LNCaP clone FGC (cell line): ENCODE measurements at regions not wholly inside any gene's neighbourhood (a gene's known extent, or its start where the extent isn't known, plus 50 kb on each side); places are given as distances from the start of the nearest gene placed in this dataset.
A peak's percentile ranks its signal among the peaks of the same experiment; 100 is the strongest.

Experiments
- DNase-seq: peaks from one replicate; pipeline ENCODE4 v3.0.0-alpha.2; 2011; ENCODE audit warnings: low read depth
- H3K4me3 ChIP-seq: 2 replicates; pipeline ENCODE4 v1.5.1; 2011; ENCODE audit warnings: mild to moderate bottlenecking, low read depth, low read length, control low read depth
- TF ChIP-seq, protein P1 (sequence below): IDR thresholded peaks from 2 replicates; pipeline ENCODE4 v1.5.1; 2012; ENCODE audit warnings: mild to moderate bottlenecking; ENCODE audit not compliant: control insufficient read depth, insufficient read depth; ENCODE audit errors: extremely low read depth

DNA sequence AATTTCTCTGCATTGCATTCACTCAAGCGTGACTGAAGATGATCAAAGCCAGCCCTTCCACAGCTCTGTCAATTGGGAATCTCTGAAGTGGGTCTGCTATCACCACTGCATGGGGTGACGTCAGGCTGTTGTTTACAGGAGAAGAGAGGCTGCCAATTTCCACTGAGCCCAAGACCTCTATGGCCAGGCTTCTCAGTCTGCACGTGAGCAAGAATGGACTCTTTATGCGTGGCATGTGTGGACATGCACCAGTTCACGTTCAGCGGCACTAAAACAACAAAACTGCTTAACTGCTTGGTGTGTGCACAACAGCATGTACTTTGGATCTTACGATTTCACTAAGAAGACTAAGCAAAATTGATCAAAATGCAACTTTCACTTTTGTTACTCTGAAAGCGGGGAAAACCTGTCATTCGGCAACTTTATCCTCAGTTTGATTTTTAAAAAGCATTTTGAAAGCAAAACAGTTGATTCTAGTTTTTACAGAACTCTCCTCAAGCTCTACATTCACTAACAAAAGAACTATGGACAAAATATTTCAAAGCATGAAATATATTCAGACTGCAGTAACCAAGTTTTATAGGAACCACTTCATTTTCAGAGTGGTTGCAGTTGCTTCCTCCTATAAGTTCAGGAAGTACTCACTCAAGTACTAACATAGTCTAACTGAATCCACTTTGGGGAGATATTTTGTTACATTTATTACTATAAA lies 77.0 kb upstream of the SERTAD2 start:
- TF ChIP-seq, protein P1, sequence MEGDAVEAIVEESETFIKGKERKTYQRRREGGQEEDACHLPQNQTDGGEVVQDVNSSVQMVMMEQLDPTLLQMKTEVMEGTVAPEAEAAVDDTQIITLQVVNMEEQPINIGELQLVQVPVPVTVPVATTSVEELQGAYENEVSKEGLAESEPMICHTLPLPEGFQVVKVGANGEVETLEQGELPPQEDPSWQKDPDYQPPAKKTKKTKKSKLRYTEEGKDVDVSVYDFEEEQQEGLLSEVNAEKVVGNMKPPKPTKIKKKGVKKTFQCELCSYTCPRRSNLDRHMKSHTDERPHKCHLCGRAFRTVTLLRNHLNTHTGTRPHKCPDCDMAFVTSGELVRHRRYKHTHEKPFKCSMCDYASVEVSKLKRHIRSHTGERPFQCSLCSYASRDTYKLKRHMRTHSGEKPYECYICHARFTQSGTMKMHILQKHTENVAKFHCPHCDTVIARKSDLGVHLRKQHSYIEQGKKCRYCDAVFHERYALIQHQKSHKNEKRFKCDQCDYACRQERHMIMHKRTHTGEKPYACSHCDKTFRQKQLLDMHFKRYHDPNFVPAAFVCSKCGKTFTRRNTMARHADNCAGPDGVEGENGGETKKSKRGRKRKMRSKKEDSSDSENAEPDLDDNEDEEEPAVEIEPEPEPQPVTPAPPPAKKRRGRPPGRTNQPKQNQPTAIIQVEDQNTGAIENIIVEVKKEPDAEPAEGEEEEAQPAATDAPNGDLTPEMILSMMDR: no peak
- H3K4me3 ChIP-seq: peak overlapping the region; percentile 39

DNA sequence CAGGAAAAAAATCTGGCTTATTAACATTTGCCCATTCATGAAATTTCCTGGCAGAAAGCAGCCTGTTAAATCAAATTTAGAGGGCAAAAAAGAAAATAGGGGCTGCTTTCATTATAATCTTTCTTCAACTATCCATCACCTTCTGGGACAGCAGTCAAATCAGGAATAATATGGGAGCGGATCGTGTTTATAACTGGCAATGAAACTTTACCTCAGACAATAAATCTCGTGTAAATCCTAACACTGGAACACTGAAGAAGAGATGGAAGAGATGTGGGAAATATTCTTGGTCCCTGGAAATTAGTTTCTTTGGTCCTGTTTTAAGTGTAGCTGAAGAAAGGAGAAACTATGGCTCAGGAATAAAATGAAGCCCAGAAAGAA lies 77.5 kb upstream of the SERTAD2 start:
- no peak for DNase-seq
- H3K4me3 ChIP-seq: peak overlapping the region; percentile 39; the same call in 1 of the 2 replicates
- TF ChIP-seq, protein P1: no peak

More for the DNA sequence above, 77.0 kb upstream of the SERTAD2 start:
- DNase-seq: no peak

DNA sequence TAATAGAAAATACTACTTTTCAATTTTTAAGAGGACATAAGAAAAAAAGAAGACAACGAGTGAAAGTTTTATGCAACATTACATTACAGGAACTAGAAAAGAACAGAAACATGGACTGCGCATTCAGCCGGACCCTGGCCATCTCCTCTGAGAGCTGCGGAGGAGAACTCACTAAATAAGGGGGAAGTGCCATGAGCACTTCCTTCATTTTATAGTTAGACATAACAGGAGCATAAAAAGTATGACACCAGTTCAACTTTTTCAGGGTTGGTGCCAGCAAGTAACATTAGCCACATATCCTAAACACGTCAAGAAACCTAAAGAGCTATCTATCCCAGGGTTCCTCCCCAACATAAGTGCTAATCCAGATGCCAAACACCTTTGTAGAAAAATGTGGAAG lies 78.0 kb upstream of the SERTAD2 start:
- H3K4me3 ChIP-seq: no peak overlapping the region
- no peak for DNase-seq
- TF ChIP-seq, protein P1: no peak

DNA sequence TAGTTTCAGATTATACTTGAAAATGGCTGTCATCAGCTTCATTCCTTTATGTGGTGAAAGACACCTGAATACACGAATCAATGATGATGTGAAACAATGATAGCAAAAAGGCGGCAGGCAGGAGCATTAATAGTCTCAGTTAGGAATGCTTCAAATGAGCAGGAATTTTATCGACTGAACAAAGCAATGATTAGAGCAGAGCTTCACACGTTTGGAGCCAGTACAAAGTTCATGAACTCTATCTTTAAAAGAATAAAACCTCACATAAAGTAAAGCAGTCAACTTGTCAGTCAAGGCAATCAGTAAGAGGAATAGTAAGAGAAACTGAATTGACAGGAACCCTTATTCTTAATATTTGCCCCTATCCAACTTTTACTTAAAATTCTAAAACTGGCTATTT lies 78.4 kb upstream of the SERTAD2 start:
- no peak for DNase-seq
- H3K4me3 ChIP-seq: no peak overlapping the region

DNA sequence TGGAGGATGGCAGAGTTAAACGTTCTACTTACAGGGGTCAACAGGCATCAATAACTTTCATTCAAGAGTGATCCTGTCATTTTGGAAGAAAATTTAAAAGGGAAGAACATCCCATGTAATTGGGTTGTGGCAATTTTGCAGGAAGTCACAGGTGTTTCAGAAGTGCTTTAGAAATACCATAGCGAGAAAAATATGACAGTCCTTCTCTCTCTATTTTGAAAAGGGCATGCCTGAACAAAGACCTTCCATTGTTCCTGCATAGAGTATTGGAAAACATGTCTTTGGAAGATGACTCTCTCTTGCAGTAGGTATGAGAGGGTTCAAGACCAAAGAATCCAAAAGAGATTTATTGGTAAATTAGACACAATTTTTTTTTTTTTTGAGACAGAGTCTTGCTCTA lies 81.8 kb upstream of the SERTAD2 start:
- no peak for DNase-seq
- TF ChIP-seq, protein P1: no peak
- H3K4me3 ChIP-seq: no peak overlapping the region

More for the DNA sequence above, 78.4 kb upstream of the SERTAD2 start:
- TF ChIP-seq, protein P1: no peak

DNA sequence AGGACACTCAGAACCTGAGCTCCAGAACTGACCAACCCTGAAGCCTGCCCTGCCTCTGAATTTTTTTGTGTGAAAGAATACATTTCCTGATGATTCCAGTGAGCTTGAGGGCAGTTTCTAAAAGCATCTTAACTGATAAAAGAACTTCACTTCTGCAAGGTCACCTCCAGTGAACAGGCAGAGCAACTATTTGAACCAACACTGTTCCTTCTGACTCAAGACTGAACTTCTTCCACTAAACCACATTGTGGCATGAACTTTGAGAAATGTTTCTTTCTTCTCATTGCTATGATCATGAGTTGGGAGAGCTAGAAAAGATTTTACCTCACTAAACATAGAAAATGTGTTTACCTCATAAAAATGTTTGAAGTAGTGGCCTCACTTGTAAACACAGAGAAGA lies 83.8 kb upstream of the SERTAD2 start:
- DNase-seq: no peak
- H3K4me3 ChIP-seq: no peak overlapping the region
- TF ChIP-seq, protein P1: no peak

DNA sequence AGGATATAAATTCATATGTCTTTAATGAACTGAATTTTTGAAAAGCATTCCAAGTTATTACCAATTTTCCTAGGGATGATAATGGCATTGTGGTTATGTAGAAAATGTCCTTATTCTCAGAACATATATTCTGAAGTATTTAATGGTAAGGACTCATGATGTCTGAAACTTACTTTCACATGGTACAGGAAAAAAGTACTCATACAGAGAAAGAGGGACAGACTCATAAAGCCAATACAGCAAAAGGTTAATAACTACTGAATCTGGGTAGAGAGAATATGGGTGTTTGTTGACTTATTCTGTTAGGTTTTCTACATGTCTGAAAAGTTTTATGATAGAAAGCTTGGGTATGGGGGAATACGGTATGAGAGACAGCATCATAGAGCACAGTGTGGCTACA lies 84.3 kb upstream of the SERTAD2 start:
- TF ChIP-seq, protein P1: no peak
- no peak for DNase-seq
- no peak overlapping the region for H3K4me3 ChIP-seq
